ENCODE measurements at regions not wholly inside any gene's neighbourhood (a gene's known extent, or its start where the extent isn't known, plus 50 kb on each side); places are given as distances from the start of the nearest gene placed in this dataset.

DNA sequence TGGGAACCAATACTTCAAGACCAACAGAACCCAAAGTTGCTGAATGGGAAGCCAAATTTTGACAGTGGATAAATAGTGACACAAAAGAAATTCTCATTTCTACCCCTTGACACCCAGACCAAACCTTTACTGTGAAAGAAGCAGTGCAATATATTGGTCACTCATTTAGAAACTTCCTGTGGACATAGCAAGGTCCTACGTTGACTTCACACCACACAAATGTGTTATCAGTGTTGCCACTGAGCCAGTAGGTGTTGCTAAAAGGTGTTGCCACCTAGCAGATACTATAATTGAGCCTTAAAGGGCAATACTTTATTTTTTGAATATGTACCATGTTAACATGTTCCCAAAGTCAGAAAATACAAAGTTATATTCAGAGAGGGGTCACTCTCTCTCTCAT, 1008.9 kb upstream of the CDH2 start:
- Histone ChIP-seq H3K79me2 (ENCODE audit: control insufficient read depth, insufficient read depth, low read length) (no peaks in the 10 kb centered on the region), H3K36me3 (ENCODE audit: control insufficient read depth in 2 of 2, extremely low read depth in 1 of 2, insufficient read depth in 2 of 2, low read length in 2 of 2) (no peaks in the 10 kb centered on the region), H2AFZ (ENCODE audit: control insufficient read depth, low read length) (no peak overlapping the region), H3K27me3 (ENCODE audit: control insufficient read depth, extremely low read depth, insufficient read depth, low read length) (no peaks in the 10 kb centered on the region), H3K4me1 (ENCODE audit: control insufficient read depth, extremely low read depth, insufficient read depth, low read length) (peaks cover 13% of the 10 kb centered on the region), H3K9me1 (ENCODE audit: control insufficient read depth, extremely low read depth, insufficient read depth, low read length) (no peaks in the 10 kb centered on the region), H3K9me3 (ENCODE audit: control insufficient read depth, low read depth, low read length) (no peaks in the 10 kb centered on the region), H4K20me1 (ENCODE audit: control insufficient read depth, extremely low read depth, insufficient read depth, low read length) (no peaks in the 10 kb centered on the region), H3K9ac (ENCODE audit: control insufficient read depth, extremely low read depth, insufficient read depth, low read length) (no peak overlapping the region), H3K4me3 (ENCODE audit: control insufficient read depth in 2 of 3, extremely low read depth in 1 of 3, insufficient read depth in 2 of 3, low read depth in 1 of 3, low read length in 3 of 3) (no peak overlapping the region), H3K27ac (ENCODE audit: control insufficient read depth, insufficient read depth, low read length) (no peak overlapping the region), H3K4me2 (ENCODE audit: control insufficient read depth, extremely low read depth, insufficient read depth, low read depth, low read length) (no peak overlapping the region)
- no peak for FAIRE-seq
- dilution Hi-C loops (cut with MboI; ENCODE audit: extremely low pct_ligation_motif_present, low sequenced_read_pairs), result no loop called here
- no peak for DNase-seq (ENCODE audit: low read depth, low spot score)
- TF ChIP-seq EZH2 (IDR thresholded peaks at IDR 0.05; ENCODE audit: low read length), result no peak
- TF ChIP-seq, protein P1, sequence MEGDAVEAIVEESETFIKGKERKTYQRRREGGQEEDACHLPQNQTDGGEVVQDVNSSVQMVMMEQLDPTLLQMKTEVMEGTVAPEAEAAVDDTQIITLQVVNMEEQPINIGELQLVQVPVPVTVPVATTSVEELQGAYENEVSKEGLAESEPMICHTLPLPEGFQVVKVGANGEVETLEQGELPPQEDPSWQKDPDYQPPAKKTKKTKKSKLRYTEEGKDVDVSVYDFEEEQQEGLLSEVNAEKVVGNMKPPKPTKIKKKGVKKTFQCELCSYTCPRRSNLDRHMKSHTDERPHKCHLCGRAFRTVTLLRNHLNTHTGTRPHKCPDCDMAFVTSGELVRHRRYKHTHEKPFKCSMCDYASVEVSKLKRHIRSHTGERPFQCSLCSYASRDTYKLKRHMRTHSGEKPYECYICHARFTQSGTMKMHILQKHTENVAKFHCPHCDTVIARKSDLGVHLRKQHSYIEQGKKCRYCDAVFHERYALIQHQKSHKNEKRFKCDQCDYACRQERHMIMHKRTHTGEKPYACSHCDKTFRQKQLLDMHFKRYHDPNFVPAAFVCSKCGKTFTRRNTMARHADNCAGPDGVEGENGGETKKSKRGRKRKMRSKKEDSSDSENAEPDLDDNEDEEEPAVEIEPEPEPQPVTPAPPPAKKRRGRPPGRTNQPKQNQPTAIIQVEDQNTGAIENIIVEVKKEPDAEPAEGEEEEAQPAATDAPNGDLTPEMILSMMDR (optimal IDR thresholded peaks at IDR 0.05 in 1 of 3, IDR thresholded peaks at IDR 0.05 in 1 of 3, conservative IDR thresholded peaks at IDR 0.05 in 1 of 3; ENCODE audit: extremely low read depth in 1 of 3, insufficient read depth in 2 of 3, low read length in 3 of 3), result no peak

DNA sequence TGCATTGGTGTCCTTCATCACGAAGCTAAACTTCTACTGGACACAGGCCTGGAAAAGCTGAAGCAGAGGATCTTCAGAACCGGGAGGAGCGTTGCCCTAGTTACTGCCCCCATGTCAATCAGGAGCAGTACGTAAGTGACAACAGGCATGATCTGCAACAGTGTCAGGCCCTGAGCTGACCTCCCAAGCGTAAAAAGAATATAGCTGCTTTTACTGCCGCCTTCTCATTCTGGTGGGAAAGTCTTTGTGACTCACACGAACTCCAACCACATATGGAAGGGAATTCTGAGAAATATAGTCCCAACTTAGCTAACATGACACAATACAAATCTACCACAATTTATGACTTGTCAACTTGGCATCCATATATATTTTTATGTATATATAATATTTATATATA, 1007.7 kb upstream of the CDH2 start:
- no peak for DNase-seq (ENCODE audit: low read depth, low spot score)

More for the DNA sequence above, 1007.7 kb upstream of the CDH2 start:
- no peaks in the 10 kb centered on the region for H3K9me3 ChIP-seq (ENCODE audit: control insufficient read depth, low read depth, low read length)
- no peaks in the 10 kb centered on the region for H3K36me3 ChIP-seq (ENCODE audit: control insufficient read depth in 2 of 2, extremely low read depth in 1 of 2, insufficient read depth in 2 of 2, low read length in 2 of 2)
- no peaks in the 10 kb centered on the region for H4K20me1 ChIP-seq (ENCODE audit: control insufficient read depth, extremely low read depth, insufficient read depth, low read length)
- no peaks in the 10 kb centered on the region for H3K79me2 ChIP-seq (ENCODE audit: control insufficient read depth, insufficient read depth, low read length)
- H2AFZ ChIP-seq (ENCODE audit: control insufficient read depth, low read length), result no peak overlapping the region
- FAIRE-seq, result no peak
- no peak for TF ChIP-seq EZH2 (IDR thresholded peaks at IDR 0.05; ENCODE audit: low read length)
- TF ChIP-seq, protein P1 (optimal IDR thresholded peaks at IDR 0.05 in 1 of 3, IDR thresholded peaks at IDR 0.05 in 1 of 3, conservative IDR thresholded peaks at IDR 0.05 in 1 of 3; ENCODE audit: extremely low read depth in 1 of 3, insufficient read depth in 2 of 3, low read length in 3 of 3), result no peak
- no peak overlapping the region for H3K4me2 ChIP-seq (ENCODE audit: control insufficient read depth, extremely low read depth, insufficient read depth, low read depth, low read length)
- H3K4me1 ChIP-seq (ENCODE audit: control insufficient read depth, extremely low read depth, insufficient read depth, low read length), result peaks cover 13% of the 10 kb centered on the region
- H3K27me3 ChIP-seq (ENCODE audit: control insufficient read depth, extremely low read depth, insufficient read depth, low read length), result no peaks in the 10 kb centered on the region
- H3K27ac ChIP-seq (ENCODE audit: control insufficient read depth, insufficient read depth, low read length), result no peak overlapping the region
- H3K9me1 ChIP-seq (ENCODE audit: control insufficient read depth, extremely low read depth, insufficient read depth, low read length), result no peaks in the 10 kb centered on the region
- H3K9ac ChIP-seq (ENCODE audit: control insufficient read depth, extremely low read depth, insufficient read depth, low read length), result no peak overlapping the region
- H3K4me3 ChIP-seq (ENCODE audit: control insufficient read depth in 2 of 3, extremely low read depth in 1 of 3, insufficient read depth in 2 of 3, low read depth in 1 of 3, low read length in 3 of 3), result no peak overlapping the region
- dilution Hi-C loops (cut with MboI; ENCODE audit: extremely low pct_ligation_motif_present, low sequenced_read_pairs), result no loop called here

Data from keratinocyte (primary cell).